ENCODE measurements at regions not wholly inside any gene's neighbourhood (a gene's known extent, or its start where the extent isn't known, plus 50 kb on each side); places are given as distances from the start of the nearest gene placed in this dataset.
"Not testable (repeated sequence)": the region's sequence is repeated elsewhere in the genome, so short reads cannot be mapped to it uniquely, and the experiment has no call there.

- no peak for DNase-seq
Observed at GRCh38 chr2:176978921-176979320, 233.7 kb upstream of the HNRNPA3 start.

- peak; percentile 57 for DNase-seq
Observed at GRCh38 chr2:176979981-176980710, 232.4 kb upstream of the HNRNPA3 start.

GRCh38 chr2:176984987-176985386 lies 227.6 kb upstream of the HNRNPA3 start:
- DNase-seq, result no peak

- DNase-seq, result no peak
Observed at GRCh38 chr2:176985871-176986270, 226.7 kb upstream of the HNRNPA3 start.

GRCh38 chr2:176986487-176986886 lies 226.1 kb upstream of the HNRNPA3 start:
- DNase-seq, result no peak

- DNase-seq, result no peak
Observed at GRCh38 chr2:176991411-176991810, 221.2 kb upstream of the HNRNPA3 start.

- no peak for DNase-seq
Observed at GRCh38 chr2:176997074-176997791, 215.4 kb upstream of the HNRNPA3 start.

GRCh38 chr2:176997792-176998169 lies 214.8 kb upstream of the HNRNPA3 start:
- DNase-seq, result no peak

- no peak for DNase-seq
Observed at GRCh38 chr2:176999301-176999700, 213.3 kb upstream of the HNRNPA3 start.

GRCh38 chr2:177000061-177000714 lies 212.4 kb upstream of the HNRNPA3 start:
- DNase-seq, result no peak

GRCh38 chr2:177000715-177001072 lies 211.9 kb upstream of the HNRNPA3 start:
- no peak for DNase-seq

GRCh38 chr2:177001334-177001733 lies 211.3 kb upstream of the HNRNPA3 start:
- no peak for DNase-seq

GRCh38 chr2:177002983-177003382 lies 209.6 kb upstream of the HNRNPA3 start:
- DNase-seq, result no peak

- not testable (repeated sequence) for DNase-seq
Observed at GRCh38 chr2:177007726-177008125, 204.9 kb upstream of the HNRNPA3 start.

- not testable (repeated sequence) for DNase-seq
Observed at GRCh38 chr2:177008662-177009061, 203.9 kb upstream of the HNRNPA3 start.

- no peak for DNase-seq
Observed at GRCh38 chr2:177010146-177010545, 202.4 kb upstream of the HNRNPA3 start.

GRCh38 chr2:177010861-177011260 lies 201.7 kb upstream of the HNRNPA3 start:
- no peak for DNase-seq

- no peak for DNase-seq
Observed at GRCh38 chr2:177014946-177015345, 197.6 kb upstream of the HNRNPA3 start.

- DNase-seq, result no peak
Observed at GRCh38 chr2:177015356-177015923, 197.2 kb upstream of the HNRNPA3 start.

GRCh38 chr2:177020524-177021119 lies 192.0 kb upstream of the HNRNPA3 start:
- no peak for DNase-seq

- DNase-seq, result no peak
Observed at GRCh38 chr2:177021706-177022343, 190.8 kb upstream of the HNRNPA3 start.

- no peak for DNase-seq
Observed at GRCh38 chr2:177024765-177025164, 187.8 kb upstream of the HNRNPA3 start.
